ENCODE measurements at regions not wholly inside any gene's neighbourhood (a gene's known extent, or its start where the extent isn't known, plus 50 kb on each side); places are given as distances from the start of the nearest gene placed in this dataset.

- TF ChIP-seq CHD4 (IDR thresholded peaks at IDR 0.05; ENCODE audit: insufficient read depth, insufficient replicate concordance, low read depth, low read length, poor library complexity, severe bottlenecking): no peak
- TF ChIP-seq CBFA2T3 (IDR thresholded peaks at IDR 0.05): no peak
- TF ChIP-seq CCNT2 (IDR thresholded peaks at IDR 0.05; ENCODE audit: borderline replicate concordance, extremely low read depth, insufficient read length, low read depth, low read length): no peak
- no peak for TF ChIP-seq ZNF274 (IDR thresholded peaks at IDR 0.05; ENCODE audit: borderline replicate concordance, low read depth, low read length)
- TF ChIP-seq, protein P1, sequence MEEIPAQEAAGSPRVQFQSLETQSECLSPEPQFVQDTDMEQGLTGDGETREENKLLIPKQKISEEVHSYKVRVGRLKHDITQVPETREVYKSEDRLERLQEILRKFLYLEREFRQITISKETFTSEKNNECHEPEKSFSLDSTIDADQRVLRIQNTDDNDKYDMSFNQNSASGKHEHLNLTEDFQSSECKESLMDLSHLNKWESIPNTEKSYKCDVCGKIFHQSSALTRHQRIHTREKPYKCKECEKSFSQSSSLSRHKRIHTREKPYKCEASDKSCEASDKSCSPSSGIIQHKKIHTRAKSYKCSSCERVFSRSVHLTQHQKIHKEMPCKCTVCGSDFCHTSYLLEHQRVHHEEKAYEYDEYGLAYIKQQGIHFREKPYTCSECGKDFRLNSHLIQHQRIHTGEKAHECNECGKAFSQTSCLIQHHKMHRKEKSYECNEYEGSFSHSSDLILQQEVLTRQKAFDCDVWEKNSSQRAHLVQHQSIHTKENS (CRISPR knock-in tag; IDR thresholded peaks at IDR 0.05): no peak
- TF ChIP-seq ZNF75A (CRISPR knock-in tag; IDR thresholded peaks at IDR 0.05): no peak
- TF ChIP-seq SAFB (IDR thresholded peaks at IDR 0.05; ENCODE audit: borderline replicate concordance, low read depth, low read length): no peak
- no peak for TF ChIP-seq RHOXF2B (CRISPR knock-in tag; conservative IDR thresholded peaks at IDR 0.05)
- TF ChIP-seq KAT7 (CRISPR knock-in tag; IDR thresholded peaks at IDR 0.05; ENCODE audit: borderline replicate concordance): no peak
- intact Hi-C loops (cut with micrococcal nuclease) (no loop called here), in situ Hi-C loops (cut with MboI) (no loop called here)
- Histone ChIP-seq H2AFZ (ENCODE audit: low read depth, low read length) (no peak overlapping the region), H3K27ac (ENCODE audit: extremely low read depth, low read depth, low read length) (no peak overlapping the region), H3K4me2 (ENCODE audit: insufficient read depth, low read length) (no peak overlapping the region), H3K4me1 (replicated peaks in 1 of 2; ENCODE audit: control insufficient read depth in 2 of 2, insufficient read depth in 2 of 2, low read length in 2 of 2) (no peaks in the 10 kb centered on the region), H3K36me3 (ENCODE audit: control insufficient read depth, insufficient read depth, low read length) (no peaks in the 10 kb centered on the region), H3K9me3 (replicated peaks; ENCODE audit: control insufficient read depth, insufficient read depth, low read depth, low read length) (no peaks in the 10 kb centered on the region), H3K9ac (ENCODE audit: insufficient read depth in 1 of 2, low read depth in 2 of 2, low read length in 2 of 2) (no peak overlapping the region), H4K20me1 (replicated peaks; ENCODE audit: control insufficient read depth, insufficient read depth, low read length) (no peaks in the 10 kb centered on the region), H3K4me3 (no peak overlapping the region), H3K27me3 (ENCODE audit: control insufficient read depth in 2 of 2, insufficient read depth in 2 of 2, low read length in 2 of 2) (no peaks in the 10 kb centered on the region; a peak in 1 of 5 replicates), H3K9me1 (ENCODE audit: control insufficient read depth, insufficient read depth, low read length) (no peaks in the 10 kb centered on the region), H3K79me2 (ENCODE audit: control insufficient read depth, insufficient read depth, low read length) (no peaks in the 10 kb centered on the region)
- WGBS (ENCODE audit: insufficient coverage, low coverage, missing lambda C conversion rate): 0% methylated on average over 1 of the region's 1 CpG
- POLR2A ChIA-PET: no interaction called here
- no peak for FAIRE-seq
- CTCF ChIA-PET (ENCODE audit: low intra/inter-chr PET ratio): no interaction called here
- BruUV-seq (replicated peaks): no TSS peak
- no peak for DNase-seq (ENCODE audit: extremely low read depth in 1 of 4, low spot score in 3 of 4)
- no peak for ATAC-seq
Measured at GRCh38 chrX:150146271-150146896, 208.1 kb upstream of the EOLA2 start.

Data from K562 (cell line).